Head of caudate nucleus (tissue), 42 donors: ENCODE measurements at regions not wholly inside any gene's neighbourhood (a gene's known extent, or its start where the extent isn't known, plus 50 kb on each side); places are given as distances from the start of the nearest gene placed in this dataset.

Experiments used
- DNase-seq, 42 donors: peaks; one replicate each; pipeline versions ENCODE4 v3.0.0 to v3.0.0-alpha.2; 2020 to 2021; ENCODE audit warnings: mixed read lengths in 7 of 42
- intact Hi-C: fragments of 100-400 bp; cut with DNase I; formaldehyde crosslinking; loops from one replicate; pipeline ENCODE4 v1.15.0; 2022

DNA sequence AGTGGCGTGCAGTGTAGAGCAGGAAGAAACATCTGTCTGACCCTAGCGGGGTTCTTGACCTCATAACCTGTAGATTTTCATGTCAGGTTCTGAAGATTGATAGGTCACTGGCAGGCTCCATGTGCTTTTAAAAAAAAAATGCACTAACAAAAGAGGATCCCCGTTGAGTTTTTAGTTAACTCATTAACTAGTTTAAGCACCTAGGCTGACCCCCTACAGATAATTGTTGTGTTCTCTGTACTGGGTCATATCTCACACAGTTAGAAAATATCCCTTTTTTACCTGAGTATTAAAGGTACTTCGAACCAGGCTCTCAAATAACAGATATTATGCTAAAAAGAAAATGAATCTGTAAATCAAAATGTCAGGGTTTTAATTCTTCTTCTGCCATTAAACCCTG lies 676.6 kb downstream of the CDH11 start:
- intact Hi-C loops: no loop called here
- no peak for DNase-seq

DNA sequence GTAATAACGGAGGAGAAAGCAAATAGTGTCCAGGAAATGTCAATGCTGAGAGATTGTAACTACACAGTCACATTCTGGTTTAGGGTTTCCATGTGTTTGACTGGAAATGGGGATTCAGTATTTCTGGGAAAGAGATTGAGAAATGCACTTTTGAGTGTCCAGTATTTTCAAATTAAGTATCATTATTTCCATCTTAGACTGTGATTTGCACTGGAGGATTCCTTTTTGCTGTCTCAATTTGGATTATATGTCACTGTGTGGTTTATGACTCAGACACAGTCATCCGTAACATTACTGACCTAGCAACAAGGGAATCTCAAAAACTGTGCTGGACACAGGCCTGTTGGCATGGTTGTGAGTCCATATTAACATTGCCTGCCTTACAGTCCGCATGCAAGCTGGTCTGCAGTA lies 681.4 kb downstream of the CDH11 start:
- intact Hi-C loops: no loop called here
- no peak for DNase-seq

GRCh38 chr16:64440005-64440404 lies 681.9 kb downstream of the CDH11 start:
- intact Hi-C loops: no loop called here
- no peak for DNase-seq

DNA sequence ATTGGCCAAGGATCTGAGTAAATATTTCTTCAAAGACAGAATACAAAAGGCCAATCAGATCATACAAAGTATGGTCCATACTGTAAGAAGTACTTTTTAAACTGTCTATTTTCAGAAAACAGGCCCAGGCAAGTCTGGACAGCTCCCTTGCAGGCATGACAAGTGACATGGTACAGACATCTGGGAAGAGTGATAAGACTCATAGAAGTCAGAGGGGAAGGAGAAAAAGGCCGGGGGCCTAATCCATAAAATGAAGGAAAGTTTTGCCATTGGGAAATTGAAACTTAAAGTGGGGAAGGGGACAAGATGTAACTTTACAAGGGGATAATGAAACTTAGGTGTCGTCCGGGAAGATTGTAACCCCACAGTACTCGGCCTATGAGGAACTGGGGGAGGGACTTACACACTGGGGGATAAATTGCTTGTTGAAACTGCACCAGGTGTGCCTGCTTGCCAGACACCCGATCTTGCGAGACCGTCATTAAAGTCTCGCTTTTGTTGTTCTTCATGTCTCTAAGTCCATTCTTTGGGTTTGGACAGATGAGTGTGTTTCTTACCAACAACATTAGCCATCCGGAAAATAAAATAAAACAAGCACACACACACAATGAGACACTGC lies 684.0 kb downstream of the CDH11 start:
- no peak for DNase-seq
- intact Hi-C loops: no loop called here

DNA sequence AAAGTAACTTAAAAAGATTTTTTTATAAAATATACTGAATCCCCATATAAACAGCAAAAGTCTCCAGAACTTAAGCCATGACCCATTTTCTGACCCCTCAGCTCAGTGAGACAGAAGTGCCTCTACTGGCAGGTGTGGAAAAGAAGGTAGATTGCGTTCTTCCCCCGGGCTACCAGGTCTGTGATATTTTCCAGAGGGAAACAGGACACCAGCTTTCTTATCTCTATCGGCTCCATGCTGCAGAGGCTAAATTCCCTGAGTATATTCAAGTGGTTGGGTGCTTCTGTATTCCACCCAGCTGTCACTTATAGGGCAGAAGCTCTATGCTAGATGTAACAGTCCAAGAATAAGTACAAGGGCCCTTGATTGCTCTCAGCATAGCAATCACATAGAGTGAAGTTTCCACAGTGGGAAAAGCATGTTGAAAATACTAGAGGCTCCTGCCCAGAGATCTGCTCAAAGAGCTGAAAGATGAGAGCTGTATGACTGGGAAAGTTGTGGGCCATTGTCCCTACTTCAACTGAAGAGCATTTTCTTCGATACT lies 687.3 kb downstream of the CDH11 start:
- intact Hi-C loops: no loop called here
- DNase-seq: no peak

DNA sequence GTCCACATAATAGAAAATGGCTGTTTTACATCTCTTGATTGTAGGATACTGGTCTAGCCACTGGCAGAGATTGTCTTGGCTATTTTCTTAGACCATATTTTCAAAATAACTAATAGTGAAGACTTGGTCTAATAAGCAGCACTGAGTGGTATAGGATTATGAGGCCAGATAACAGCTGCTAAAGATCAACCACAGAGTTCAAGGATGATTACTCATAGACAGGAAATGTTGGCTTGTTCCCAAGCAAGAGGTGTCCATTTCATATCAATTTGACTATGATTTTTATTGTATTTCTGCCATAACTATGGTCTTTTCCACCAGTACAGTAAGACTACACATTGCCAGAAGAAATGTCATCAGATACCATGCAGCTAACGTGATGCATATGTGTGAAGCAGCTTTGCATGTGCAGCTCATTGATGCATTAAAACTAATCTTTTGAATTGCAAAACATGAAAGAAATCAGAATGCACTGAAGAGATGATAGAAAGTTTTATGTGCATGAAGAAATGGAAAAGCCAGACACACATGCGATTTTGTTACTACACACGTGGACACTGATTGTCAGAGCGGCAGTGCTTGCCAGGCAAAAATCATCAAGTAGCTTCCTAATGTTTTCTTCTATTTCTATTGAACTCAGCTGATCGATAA lies 693.3 kb downstream of the CDH11 start:
- DNase-seq: no peak
- intact Hi-C loops: no loop called here

DNA sequence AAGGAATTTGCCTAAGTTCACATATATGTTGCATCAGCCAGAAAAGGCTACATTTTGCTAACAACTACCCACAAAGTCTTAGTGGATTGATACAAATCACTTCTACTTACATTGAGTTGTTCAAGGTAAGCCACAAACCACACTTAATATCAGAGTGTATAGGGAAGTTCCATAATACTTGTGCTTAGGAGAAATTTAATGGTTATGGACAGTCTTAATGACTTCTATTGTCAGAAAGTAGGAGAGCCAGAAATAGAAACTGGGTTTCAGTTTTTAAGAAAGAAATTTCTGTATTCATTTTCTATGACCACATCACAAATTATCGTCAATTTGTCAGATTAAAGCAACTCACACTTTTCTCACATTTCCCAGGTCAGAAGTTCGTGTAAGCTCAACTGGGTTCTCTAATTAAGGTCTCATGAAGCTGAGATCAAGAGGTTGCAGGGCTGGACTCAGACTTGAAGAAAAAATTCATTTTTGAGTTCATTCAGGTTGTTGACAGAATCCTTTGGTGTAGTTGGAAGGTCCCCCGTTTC lies 695.7 kb downstream of the CDH11 start:
- intact Hi-C loops: no loop called here
- DNase-seq: no peak

- intact Hi-C loops: no loop called here
- DNase-seq: no peak
These were observed 696.5 kb downstream of the CDH11 start for GRCh38 chr16:64425381-64425780.

- DNase-seq: no peak
- intact Hi-C loops: no loop called here
These were observed 699.6 kb downstream of the CDH11 start for GRCh38 chr16:64422259-64422658.

DNA sequence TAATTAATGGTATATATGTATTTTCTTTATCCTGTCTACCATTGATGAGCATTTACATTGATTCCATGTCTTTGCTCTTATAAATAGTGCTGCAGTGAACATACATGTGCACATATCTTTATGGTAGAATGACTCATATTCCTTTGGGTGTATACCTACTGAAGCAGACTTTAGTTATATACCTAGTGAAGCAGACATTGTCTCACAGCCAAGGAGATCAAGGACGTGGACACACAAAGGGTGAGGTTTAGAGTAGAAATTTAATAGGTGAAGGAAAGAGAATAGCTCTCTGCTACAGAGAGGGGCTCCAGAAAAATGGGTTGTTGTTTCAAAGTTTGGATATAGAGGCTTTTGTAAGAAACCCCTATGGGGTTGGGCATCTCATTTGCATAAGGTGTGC lies 700.3 kb downstream of the CDH11 start:
- intact Hi-C loops: no loop called here
- no peak for DNase-seq

DNA sequence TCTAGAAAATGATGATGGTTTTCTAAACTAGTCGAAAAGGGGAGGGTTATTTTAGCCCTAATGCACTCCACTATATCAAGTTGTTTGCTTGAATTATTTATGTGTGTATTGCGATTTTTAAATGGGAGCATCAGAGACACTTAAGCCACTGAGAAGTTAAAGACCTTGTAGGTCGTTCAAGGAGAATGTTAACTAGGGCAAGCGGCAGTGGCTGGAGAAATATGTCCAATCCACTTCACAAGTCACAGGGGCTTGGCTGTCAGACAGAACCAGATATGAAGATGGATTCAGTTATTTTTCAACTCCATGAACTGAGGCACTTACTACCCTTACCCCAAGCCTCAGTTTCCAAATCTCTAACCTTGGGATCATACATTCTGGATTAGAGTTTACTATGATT lies 702.0 kb downstream of the CDH11 start:
- DNase-seq: no peak
- intact Hi-C loops: no loop called here

- no peak for DNase-seq
- intact Hi-C loops: no loop called here
These were observed 704.1 kb downstream of the CDH11 start for GRCh38 chr16:64417711-64418227.

- intact Hi-C loops: no loop called here
- no peak for DNase-seq
These were observed 705.5 kb downstream of the CDH11 start for GRCh38 chr16:64416216-64417005.

DNA sequence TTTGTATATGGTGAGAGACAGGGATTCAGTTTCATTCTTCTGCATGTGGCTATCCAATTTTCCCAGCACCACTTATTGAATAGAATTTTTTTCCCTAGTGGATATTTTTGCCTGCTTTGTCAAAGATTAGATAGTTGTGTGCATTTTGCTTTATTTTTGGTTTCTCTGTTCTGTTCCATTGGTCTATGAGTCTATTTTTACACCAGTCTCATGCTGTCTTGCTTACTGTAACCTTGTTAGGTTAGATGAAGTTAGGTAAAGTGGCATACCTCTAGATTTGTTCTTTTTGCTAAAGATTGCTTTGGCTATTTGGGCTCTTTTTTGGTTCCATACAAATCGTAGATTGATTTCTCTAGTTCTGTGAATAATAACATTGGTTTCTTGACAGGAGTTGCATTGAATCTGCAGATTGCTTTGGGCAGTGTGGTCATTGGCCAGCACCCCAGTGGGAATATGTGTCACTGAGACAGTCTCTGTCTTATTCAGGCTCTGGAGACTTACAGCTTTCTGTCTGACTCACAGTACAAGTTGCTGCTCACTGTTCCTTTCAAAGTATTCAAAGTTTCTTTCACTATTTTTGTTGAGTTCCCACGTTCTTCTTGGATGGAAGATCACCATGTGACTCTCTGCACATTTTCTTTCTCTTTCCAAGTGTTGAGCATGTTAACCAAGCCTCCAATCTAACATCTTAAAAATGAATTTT lies 709.1 kb downstream of the CDH11 start:
- DNase-seq: peak in 5 of 42 donors; percentile 16 to 68 (median 28)
- intact Hi-C loops: no loop called here

GRCh38 chr16:64410306-64410705 lies 711.6 kb downstream of the CDH11 start:
- intact Hi-C loops: no loop called here
- no peak for DNase-seq

GRCh38 chr16:64409783-64410210 lies 712.1 kb downstream of the CDH11 start:
- intact Hi-C loops: no loop called here
- DNase-seq: no peak

GRCh38 chr16:64408699-64409098 lies 713.2 kb downstream of the CDH11 start:
- intact Hi-C loops: no loop called here
- no peak for DNase-seq

DNA sequence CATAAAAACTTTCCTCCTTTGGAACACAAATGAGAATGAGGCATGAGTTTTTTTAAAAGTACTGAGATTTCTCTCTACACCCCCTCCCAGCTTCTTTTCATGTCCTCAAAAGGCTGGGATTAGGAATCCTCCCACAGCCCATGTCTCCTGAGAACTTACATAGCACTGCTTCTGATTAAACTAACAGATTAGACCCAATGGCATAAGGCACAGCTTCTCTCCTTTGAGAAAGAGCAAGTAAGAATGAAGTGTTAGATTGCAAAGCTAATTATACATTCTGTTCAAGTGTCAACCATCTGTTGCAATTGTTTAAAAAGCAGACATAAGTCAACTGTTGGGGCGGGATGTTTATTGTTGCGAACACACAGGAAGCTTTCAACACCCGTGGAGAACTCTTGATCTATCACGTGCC lies 715.1 kb downstream of the CDH11 start:
- intact Hi-C loops: no loop called here
- DNase-seq: peak in 16 of 42 donors; percentile 8 to 65 (median 38)

DNA sequence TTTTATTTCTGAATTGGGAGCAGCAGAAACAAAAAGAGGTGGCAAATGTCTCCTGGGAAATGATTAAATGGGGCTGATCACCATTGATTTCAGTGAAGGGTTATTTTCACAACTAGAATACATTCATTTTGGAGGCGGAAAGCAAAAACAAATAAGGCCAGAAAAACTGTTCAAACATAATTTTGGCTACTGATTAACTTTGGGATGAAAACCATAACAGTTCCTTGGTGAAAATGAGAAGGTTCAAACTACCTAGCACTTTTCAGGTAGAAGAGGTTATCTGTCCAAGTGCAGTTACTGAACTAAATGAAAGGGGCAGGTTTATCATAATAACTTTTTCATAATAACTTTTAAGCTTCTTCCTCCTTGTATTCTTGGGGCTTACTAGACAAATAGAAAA lies 718.5 kb downstream of the CDH11 start:
- DNase-seq: no peak
- intact Hi-C loops: no loop called here
